Panc1 (cell line): ENCODE measurements at regions not wholly inside any gene's neighbourhood (a gene's known extent, or its start where the extent isn't known, plus 50 kb on each side); places are given as distances from the start of the nearest gene placed in this dataset.

ENCODE experiments used
- POLR2AphosphoS5 ChIP-seq: IDR thresholded peaks from 2 replicates; pipeline ENCODE4 v1.6.1; 2012; ENCODE audit warnings: mild to moderate bottlenecking, low read depth, low read length, moderate library complexity
- TF ChIP-seq, protein P1 (sequence below): fragments of 450-650 bp; IDR thresholded peaks from 2 replicates; pipeline ENCODE4 v1.5.1; 2017; ENCODE audit warnings: mild to moderate bottlenecking
- TF ChIP-seq, protein P2 (sequence below), 2 experiments: IDR thresholded peaks; 2 replicates each; pipeline ENCODE4 v1.6.1; 2011 to 2012; ENCODE audit warnings: low read depth in 2 of 2, control low read depth in 1 of 2, low read length in 1 of 2, mild to moderate bottlenecking in 1 of 2, moderate library complexity in 1 of 2; ENCODE audit not compliant: insufficient read depth in 1 of 2

DNA sequence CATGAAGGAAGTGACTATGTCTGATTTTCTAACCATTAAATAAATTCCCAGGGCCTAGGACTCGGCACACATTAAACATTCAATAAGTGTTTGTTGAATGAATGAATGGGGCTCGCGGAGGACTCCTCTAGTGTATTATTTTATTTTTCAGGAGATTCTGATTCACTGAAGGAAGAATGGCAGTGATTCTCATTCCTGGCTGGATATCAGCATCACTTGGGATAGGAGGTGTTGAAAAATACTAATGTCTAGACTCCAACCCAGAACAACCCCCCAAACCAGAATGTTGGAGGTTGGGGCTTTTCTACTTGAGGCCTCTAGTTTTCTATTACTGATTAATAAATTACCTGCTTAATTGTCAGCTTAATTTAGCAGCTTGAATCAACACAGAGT is 195.4 kb downstream of the BTBD3 start:
- no peak for TF ChIP-seq POLR2AphosphoS5
- TF ChIP-seq, protein P1, sequence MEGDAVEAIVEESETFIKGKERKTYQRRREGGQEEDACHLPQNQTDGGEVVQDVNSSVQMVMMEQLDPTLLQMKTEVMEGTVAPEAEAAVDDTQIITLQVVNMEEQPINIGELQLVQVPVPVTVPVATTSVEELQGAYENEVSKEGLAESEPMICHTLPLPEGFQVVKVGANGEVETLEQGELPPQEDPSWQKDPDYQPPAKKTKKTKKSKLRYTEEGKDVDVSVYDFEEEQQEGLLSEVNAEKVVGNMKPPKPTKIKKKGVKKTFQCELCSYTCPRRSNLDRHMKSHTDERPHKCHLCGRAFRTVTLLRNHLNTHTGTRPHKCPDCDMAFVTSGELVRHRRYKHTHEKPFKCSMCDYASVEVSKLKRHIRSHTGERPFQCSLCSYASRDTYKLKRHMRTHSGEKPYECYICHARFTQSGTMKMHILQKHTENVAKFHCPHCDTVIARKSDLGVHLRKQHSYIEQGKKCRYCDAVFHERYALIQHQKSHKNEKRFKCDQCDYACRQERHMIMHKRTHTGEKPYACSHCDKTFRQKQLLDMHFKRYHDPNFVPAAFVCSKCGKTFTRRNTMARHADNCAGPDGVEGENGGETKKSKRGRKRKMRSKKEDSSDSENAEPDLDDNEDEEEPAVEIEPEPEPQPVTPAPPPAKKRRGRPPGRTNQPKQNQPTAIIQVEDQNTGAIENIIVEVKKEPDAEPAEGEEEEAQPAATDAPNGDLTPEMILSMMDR = no peak
- TF ChIP-seq, protein P2, sequence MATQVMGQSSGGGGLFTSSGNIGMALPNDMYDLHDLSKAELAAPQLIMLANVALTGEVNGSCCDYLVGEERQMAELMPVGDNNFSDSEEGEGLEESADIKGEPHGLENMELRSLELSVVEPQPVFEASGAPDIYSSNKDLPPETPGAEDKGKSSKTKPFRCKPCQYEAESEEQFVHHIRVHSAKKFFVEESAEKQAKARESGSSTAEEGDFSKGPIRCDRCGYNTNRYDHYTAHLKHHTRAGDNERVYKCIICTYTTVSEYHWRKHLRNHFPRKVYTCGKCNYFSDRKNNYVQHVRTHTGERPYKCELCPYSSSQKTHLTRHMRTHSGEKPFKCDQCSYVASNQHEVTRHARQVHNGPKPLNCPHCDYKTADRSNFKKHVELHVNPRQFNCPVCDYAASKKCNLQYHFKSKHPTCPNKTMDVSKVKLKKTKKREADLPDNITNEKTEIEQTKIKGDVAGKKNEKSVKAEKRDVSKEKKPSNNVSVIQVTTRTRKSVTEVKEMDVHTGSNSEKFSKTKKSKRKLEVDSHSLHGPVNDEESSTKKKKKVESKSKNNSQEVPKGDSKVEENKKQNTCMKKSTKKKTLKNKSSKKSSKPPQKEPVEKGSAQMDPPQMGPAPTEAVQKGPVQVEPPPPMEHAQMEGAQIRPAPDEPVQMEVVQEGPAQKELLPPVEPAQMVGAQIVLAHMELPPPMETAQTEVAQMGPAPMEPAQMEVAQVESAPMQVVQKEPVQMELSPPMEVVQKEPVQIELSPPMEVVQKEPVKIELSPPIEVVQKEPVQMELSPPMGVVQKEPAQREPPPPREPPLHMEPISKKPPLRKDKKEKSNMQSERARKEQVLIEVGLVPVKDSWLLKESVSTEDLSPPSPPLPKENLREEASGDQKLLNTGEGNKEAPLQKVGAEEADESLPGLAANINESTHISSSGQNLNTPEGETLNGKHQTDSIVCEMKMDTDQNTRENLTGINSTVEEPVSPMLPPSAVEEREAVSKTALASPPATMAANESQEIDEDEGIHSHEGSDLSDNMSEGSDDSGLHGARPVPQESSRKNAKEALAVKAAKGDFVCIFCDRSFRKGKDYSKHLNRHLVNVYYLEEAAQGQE (IDR thresholded peaks at IDR 0.05; ENCODE audit: insufficient read depth in 1 of 2, low read depth in 2 of 2, low read length in 1 of 2) = no peak
